HG03060 (cell line): ENCODE measurements at regions not wholly inside any gene's neighbourhood (a gene's known extent, or its start where the extent isn't known, plus 50 kb on each side); places are given as distances from the start of the nearest gene placed in this dataset.
"Not testable (repeated sequence)": the region's sequence is repeated elsewhere in the genome, so short reads cannot be mapped to it uniquely, and the experiment has no call there.

Experiments used
- ATAC-seq: cut with Tn5 transposase; IDR thresholded peaks from one replicate; pipeline ENCODE4 v1.9.1; 2021; ENCODE audit warnings: low read depth, moderate number of reproducible peaks; ENCODE audit not compliant: unreplicated experiment

DNA sequence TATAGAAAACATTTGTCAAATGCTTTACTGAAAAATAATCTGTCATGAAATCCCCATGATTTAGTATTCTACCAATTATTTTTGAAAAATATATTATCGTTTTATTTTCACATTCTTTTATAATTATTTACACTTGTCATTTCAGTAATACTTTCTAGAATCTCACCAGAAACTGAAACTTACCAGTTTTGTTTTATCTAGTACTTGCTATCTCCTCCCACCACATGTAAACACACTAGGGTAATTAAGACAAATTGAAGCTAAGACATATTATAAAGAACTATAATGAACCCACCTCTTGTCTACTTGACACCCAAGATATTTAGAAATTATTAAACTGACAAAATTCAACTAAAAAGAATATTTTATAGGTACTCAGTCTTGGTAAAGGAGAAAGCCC, 51.5 kb upstream of the GRM3 start:
- no peak for ATAC-seq

DNA sequence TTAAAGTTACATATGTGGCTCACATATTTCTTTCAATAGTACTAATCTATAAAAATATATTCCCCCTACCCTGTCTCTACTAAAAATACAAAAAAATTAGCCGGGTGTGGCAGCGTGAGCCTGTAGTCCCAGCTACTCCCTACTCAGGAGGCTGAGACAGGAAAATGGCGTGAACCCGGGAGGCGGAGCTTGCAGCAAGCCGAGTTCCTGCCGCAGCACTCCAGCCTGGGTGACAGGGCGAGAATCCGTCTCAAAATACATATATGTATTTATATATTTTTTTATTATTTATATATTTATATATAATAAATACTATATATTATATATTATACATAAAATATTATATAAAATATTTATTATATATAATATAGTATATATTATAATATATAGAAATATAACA, 69.7 kb upstream of the GRM3 start:
- no peak for ATAC-seq

DNA sequence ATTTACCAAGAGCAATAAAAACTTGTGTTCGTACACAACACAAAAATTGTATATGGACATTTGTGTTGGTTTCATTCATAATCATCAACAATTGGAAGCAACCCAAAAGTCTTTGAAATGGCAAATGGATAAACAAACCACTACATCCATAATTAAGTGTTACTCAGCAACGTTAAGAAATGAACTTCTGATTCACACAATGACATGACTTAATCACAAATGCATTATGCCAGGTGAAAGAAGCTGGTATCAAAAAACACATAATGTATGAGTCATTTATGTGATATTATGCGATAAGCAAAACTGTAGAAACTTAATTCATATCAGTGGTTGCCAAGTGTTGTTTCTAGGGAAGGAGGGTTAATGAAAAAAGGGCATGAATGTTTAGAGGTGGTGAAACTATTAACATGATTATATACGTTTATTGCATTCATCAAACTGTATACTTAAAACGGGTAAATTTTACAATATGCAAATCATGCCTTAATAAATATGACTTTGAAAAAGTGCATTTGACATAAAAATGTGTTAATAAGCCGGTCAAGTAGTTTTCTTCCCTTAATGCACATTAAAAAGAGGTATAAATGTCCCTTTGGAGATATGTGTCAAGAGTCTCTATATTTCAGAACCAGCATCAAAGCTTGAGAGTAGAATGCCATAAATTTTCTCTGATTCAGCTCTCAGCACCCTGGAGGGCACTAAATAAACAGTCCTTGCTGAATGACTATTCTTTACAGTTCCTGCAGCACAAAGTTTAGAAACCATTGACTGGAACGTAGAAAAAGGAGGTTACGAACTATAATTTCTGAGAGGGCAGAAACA, 84.8 kb upstream of the GRM3 start:
- no peak for ATAC-seq

DNA sequence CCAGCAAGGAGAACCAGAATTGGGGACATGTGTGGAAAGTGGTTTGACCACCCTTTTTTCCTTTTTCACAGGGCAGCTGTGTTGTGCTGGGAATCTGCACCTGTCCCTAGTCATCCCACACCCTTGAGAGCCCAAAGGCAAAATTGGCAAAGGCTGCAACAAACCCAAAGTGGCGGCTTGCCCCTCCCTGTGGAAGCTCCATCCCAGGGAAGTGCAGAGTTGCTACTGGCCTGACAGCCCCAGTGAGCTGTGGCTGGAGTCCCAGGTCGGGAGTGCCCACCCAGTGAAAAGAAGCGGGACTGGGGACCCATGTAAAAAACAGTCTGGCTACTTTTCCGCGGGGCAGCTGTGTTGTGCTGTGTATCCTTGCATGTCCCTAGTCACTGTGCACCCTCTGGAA, 109.1 kb upstream of the GRM3 start:
- no peak for ATAC-seq

DNA sequence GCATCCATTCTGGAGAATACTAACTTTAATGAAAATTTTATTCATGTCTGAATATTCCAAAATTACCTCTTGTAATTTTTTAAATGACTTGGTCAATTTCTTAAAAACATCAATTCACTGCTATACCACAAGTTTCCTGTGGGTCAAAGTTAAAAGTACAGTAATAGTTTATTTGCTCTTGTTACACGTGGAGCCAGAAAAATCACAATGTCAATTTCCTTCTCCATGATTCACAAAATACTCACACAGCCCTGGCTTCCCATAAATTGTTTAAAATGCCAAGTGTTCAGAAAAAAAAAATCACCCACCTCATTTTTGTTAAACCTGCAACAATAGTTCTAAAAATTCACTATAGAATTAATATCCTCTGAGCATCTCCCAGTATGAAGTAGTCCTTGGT, 139.5 kb upstream of the GRM3 start:
- no peak for ATAC-seq

DNA sequence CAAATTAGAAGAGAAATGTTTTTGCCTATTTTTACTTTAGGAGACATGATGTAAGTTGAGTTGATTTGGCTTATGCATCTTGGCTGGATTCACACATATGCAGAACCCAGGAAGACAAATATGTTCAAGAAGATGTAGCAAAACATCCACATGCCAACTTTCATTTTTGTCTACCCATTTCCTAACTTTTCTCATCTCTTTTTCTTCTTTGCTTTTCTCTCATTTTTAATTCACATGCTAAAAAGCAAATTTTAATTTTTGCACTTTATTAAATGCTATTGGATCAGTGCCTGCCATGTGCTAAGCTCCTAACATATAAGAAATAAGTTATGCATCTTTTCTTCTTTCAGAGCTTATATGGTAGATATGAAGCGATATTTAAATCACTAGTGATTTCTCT, 143.7 kb upstream of the GRM3 start:
- ATAC-seq = no peak

DNA sequence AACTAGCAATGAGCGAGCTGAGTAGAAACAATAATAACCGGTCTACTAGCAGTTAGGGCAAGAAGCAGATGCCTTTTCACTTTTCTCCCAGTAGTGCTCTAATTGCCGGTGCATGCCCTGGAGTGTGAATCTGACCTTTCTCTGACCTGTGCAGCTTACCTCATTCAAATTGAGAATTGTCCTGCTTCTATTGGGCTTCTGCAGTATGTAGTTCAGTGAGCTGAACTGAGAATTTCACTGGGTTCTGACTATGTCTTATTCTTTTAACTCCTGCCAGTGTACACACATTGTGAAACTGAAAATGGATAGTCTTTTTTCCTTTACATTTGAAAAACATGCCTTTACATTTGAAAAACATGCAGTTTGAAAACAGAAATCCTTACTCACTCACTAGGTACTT, 157.9 kb upstream of the GRM3 start:
- no peak for ATAC-seq

DNA sequence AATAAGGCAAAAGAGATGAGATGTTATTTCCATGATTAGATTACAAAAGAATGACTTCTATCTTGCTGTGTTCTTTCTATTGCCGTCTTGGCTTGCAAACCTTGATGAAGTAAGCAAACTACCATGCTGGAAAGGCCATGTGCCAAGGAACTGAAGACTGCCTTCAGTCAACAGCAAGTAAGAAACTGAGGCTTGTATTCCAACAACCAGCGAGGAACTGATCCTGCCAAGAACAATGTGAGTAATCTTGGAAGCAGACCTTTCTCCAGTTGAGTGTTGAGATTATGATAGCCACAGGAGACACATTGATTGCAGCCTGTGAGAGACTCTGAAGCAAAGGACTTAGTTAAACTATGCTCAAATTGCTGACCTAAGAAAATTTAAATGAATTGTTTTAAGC, 164.6 kb upstream of the GRM3 start:
- no peak for ATAC-seq

DNA sequence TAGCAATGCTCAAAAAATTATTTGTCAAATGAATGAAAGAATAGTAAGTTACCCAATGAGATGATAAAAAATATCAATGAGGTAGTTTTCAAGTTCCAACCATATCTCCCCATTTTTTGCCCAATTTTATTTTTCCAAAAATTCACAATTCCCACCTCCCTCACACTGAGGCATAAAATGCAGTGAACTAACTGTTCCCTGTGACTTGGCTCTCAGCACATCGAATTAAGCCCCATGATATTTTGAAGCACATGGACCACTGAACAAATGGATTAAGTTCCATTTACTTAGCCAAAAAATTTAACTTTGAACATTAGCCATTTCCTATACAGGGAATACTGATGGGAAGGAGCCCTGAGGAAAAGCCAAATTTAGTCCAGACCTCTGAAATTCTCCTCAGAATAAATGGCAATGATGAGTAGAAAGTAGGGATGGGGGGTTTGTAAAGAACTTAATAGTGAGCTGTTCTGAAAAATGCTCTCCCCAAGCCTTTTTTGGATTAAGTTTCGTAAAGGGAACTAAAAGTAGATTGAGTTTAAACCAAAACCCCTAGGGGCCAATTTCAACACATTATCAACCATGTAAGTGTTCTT, 166.3 kb upstream of the GRM3 start:
- no peak for ATAC-seq

DNA sequence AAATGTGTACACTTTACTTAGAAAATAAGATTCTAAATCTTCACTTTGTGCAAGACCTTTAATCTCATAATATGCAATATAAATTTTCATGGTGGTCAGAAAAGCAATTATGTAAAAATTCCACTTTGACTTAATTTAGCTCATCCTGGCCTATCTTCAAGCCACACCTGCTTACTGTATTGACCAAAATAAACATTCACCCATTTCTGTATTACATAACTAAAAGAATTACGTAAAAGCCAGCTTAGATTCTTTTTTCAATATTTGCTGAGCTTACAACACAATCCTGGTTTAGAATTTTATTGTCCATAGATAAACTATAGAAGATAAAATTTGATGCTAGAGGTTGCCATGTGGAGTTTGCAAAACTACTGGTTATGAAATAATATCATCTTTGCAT, 172.9 kb upstream of the GRM3 start:
- ATAC-seq = no peak

DNA sequence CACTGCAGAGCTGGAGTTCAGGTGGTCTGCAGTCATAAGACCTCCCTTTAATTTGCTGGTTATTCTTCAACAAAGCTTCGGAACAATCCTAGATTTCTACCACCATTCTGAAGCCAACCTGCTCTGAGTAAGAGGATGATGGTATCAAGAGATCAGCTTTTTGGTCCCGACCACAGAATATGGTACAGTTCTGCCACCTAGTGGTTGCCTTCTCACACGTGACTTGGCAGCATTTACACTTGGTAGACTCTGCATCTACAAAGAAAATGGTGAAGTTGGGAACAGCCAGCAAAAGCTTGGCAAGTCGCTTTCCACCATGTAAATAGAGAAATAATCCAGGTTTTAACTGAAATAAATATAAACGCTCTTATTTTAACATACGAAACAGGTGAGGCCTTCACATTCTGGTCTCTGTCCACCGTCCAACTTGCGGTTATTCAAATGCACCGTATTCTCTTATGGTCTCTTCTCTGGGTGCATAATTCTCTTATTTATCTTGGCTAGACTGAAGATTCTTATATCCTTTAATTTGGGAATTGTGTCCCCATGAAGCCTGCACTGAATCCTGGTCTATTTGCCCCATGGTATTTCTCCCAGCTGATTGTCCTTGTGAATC, 173.9 kb upstream of the GRM3 start:
- ATAC-seq = peak; percentile 93

DNA sequence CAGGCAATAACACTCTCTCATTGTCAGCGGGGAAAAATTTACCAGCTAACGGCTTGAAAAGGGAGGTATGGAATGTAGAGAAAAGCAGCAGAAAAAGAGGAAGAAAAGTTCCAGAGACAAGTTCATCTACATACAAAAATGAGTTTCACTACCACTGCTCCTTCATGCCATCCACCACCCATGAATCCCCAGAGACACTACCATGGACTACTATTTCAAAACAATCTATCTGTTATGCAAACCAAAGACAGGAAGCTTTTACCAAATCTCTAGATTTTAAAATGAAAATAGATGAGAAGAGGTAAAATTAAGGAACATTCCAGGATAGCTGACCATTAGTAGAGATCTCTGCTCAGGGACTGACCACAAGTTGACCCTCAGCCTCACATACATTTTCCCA, 189.0 kb upstream of the GRM3 start:
- no peak for ATAC-seq

DNA sequence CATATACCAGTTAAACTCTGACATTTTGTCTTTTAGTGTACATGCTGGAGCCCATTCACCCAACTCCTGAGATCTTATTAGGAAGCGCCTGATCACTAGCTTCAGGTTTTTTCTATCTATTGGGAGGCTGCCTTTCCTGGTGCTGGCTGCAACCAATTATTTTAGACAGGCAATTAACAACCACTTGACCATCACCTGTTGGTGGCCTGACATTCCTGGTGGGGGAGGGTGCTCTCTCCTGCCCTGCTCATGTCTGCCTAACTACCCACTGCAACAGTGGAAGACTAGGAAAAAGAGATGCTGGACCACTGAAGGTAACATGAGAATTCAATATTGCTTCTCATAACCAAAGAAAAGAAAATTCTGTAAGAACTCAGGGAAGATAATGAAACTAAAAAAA, 190.3 kb upstream of the GRM3 start:
- no peak for ATAC-seq

DNA sequence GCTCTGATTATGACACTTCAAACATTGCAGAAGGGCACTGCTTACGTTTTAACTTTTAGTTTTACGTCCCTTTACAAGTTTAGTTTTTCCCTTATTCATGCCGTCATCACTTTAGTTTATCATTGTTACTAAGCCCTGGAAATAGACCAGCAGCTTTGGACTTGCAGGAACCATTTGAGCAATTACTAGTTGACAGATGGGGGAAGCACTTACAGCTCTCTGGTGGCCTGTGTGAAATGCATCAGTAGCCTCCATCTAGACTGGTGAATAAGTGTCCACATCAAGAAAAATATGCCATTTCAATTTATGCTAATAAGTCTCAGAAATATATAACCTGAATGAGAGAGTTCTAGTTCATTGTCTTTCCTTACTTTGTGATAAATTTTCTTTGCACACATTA, 194.9 kb upstream of the GRM3 start:
- no peak for ATAC-seq

DNA sequence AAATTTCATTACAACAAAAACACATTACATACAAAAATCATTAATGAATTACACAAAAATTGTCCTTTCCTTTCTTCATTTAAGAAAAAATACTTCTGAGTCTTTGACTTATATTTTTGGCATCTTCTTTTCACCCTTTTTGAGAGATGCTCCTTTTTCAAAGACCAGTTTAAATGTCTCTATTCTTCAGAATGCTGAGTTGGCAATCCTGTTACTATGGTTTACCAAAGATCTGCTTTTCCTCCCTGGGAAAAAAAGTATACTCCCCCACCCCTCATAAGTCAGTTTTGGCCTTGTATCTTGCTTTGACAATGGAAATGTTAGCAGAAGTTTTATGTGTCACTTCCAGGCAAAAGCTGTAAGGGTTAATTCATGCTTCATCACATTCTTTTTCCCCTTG, 198.4 kb upstream of the GRM3 start:
- no peak for ATAC-seq

DNA sequence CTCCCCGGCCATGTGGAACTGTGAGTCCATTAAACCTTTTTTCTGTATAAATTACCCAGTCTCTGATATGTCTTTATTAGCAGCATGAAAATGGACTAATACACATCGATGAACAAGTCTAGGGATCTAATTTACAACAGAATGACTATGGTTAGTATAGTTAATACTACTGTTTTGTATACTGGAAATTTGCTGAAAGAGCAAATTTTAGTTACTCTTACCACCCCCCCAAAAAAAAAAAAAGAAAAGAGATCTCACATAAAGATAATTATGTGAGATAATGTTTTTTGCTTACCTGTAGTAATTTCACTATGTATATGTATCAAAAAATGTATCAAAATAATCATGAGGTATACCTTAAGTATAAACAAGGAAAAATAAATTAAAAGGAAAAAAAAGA, 199.5 kb upstream of the GRM3 start:
- no peak for ATAC-seq

DNA sequence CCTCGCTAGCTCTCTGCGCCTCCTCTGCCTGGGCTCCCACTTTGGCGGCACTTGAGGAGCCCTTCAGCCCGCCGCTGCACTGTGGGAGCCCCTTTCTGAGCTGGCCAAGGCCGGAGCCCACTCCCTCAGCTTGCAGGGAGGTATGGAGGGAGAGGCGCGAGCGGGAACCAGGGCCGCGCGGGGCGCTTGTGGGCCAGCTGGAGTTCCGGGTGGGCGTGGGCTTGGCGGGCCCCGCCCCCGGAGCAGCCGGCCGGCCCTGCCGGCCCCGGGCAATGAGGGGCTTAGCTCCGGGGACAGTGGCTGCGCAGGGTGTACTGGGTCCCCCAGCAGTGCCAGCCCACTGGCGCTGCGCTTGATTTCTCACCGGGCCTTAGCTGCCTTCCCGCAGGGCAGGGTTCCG, 203.3 kb upstream of the GRM3 start:
- ATAC-seq = not testable (repeated sequence)

DNA sequence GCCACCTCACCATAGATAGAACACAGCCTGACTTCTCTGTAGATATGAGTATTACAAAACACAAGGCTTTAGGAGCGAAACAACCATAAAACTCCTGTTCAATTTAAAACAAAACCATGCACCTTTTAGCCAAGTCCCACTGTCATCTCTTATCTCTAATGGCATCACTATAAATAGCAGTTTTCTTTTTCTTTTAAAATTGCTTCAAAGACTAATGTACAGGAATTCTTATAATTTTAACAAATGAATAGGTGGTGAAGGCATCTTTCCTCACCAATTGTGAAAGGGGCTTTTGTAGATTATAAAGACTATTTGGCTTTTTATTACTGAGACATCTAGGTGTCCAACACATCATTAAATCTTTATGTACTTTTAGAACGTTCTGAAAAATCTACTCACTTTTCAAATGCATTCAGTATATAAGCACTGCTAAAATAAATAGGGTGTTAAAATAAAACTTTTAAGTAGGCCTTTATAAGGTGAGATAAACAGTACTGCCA, 205.7 kb upstream of the GRM3 start:
- no peak for ATAC-seq

DNA sequence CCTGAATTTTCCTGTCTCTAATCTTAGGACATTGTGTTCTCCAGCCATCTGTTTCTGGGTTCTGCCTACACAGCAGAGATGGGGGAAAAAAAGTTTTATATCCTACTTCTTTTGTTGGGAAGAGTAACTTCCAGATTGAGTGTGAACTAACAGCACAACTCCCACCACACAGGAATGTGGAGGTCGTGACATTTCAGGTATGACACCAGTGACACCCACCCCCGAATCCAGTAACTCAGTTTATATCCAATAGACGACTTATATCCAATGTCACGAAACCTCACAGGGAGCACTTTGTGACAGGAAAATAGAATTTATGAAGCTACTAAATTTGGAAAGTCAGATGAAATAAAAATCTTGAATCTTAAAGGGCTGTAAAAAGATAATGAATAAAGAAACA, 211.9 kb upstream of the GRM3 start:
- ATAC-seq = no peak

DNA sequence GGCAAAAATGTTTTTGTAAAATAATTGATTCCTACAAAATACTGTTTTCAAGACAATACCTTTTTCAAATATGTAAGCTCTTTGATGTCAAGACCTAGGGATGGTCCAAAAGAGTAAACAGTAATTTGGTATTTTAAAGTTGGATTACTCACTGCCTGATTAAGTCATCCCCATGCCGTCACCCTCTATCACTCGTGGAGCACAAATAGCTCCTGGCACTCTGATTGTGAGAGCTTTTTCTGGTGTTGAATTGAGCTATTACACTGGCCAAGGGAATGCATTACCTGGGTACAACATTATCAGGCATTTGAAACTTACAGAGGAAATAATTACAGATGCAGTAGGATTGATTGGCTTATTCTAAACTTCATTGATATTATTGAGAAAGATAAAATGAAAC, 231.9 kb upstream of the GRM3 start:
- no peak for ATAC-seq

DNA sequence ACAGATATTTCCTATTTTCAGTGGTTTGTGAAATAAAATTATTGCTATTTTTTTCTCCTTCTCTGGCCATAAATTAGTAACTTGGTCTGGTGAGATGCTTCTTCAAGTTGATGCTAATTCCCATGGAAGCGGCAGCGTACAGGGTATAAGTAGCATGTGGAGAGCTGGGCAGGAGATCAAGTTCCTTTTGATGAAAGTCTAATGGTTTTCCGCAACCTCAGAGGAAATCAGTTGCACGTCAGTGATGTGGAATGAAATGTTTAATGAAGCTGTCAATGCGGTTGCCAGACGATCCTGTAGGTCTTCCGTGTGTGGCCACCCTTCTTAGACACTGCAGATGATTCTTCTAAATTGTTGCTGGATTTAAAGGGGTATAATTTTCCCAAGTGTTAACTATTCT, 236.4 kb upstream of the GRM3 start:
- ATAC-seq = no peak

DNA sequence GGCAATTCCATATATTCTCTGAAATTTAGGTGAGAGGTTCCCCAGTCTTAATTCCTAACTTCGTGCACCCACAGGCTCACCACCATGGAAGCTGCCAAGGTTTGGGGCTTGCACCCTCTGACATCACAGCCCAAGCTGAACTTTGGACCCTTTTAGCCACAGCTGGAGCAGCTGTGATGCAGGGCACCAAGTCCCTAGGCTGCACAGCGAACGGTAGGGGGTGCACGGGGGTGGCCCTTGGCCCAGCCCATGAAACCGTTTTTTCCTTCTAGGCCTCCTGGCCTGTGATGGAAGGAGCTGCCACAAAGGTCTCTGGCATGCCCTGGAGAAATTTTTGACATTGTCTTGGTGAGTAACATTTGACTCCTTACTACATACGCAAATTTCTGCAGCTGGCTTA, 251.9 kb upstream of the GRM3 start:
- ATAC-seq = no peak
